NCI-H2081 (cell line): ENCODE measurements at regions not wholly inside any gene's neighbourhood (a gene's known extent, or its start where the extent isn't known, plus 50 kb on each side); places are given as distances from the start of the nearest gene placed in this dataset.
"Not testable (repeated sequence)": the region's sequence is repeated elsewhere in the genome, so short reads cannot be mapped to it uniquely, and the experiment has no call there.

Source experiments
- DNase-seq, 2 experiments: peaks; one replicate each; lab custom pipeline; 2025; lab: John Stamatoyannopoulos, UW

- no peak for DNase-seq
Measured at GRCh38 chr4:171524903-171525302, 288.3 kb upstream of the GALNTL6 start.

GRCh38 chr4:171521726-171522125 lies 291.5 kb upstream of the GALNTL6 start:
- no peak for DNase-seq

- no peak for DNase-seq
Measured at GRCh38 chr4:171519457-171519856, 293.7 kb upstream of the GALNTL6 start.

- no peak for DNase-seq
Measured at GRCh38 chr4:171517883-171518282, 295.3 kb upstream of the GALNTL6 start.

GRCh38 chr4:171516694-171517093 lies 296.5 kb upstream of the GALNTL6 start:
- DNase-seq = no peak

- no peak for DNase-seq
Measured at GRCh38 chr4:171484681-171485080, 328.5 kb upstream of the GALNTL6 start.

GRCh38 chr4:171478181-171478580 lies 335.0 kb upstream of the GALNTL6 start:
- DNase-seq = no peak

GRCh38 chr4:171475111-171475510 lies 338.1 kb upstream of the GALNTL6 start:
- not testable (repeated sequence) for DNase-seq

- no peak for DNase-seq
Measured at GRCh38 chr4:171473155-171473554, 340.0 kb upstream of the GALNTL6 start.

- no peak for DNase-seq
Measured at GRCh38 chr4:171472230-171472629, 341.0 kb upstream of the GALNTL6 start.

- no peak for DNase-seq
Measured at GRCh38 chr4:171464499-171464898, 348.7 kb upstream of the GALNTL6 start.

GRCh38 chr4:171461191-171461590 lies 352.0 kb upstream of the GALNTL6 start:
- DNase-seq = no peak

GRCh38 chr4:171448919-171449481 lies 364.2 kb upstream of the GALNTL6 start:
- no peak for DNase-seq

- DNase-seq = no peak
Measured at GRCh38 chr4:171448358-171448757, 364.8 kb upstream of the GALNTL6 start.

GRCh38 chr4:171441300-171441941 lies 371.8 kb upstream of the GALNTL6 start:
- no peak for DNase-seq

GRCh38 chr4:171433674-171434073 lies 379.5 kb upstream of the GALNTL6 start:
- no peak for DNase-seq

- DNase-seq = no peak
Measured at GRCh38 chr4:171432536-171432935, 380.7 kb upstream of the GALNTL6 start.

GRCh38 chr4:171430495-171430894 lies 382.7 kb upstream of the GALNTL6 start:
- DNase-seq = no peak

GRCh38 chr4:171397175-171397574 lies 416.0 kb upstream of the GALNTL6 start:
- DNase-seq = no peak

GRCh38 chr4:171390626-171391025 lies 422.6 kb upstream of the GALNTL6 start:
- peak in 1 of 2 experiments; percentile 21 for DNase-seq

GRCh38 chr4:171378323-171378722 lies 434.9 kb upstream of the GALNTL6 start:
- DNase-seq = no peak

- DNase-seq = no peak
Measured at GRCh38 chr4:171376724-171377123, 436.5 kb upstream of the GALNTL6 start.

- no peak for DNase-seq
Measured at GRCh38 chr4:171353535-171353934, 459.7 kb upstream of the GALNTL6 start.

- DNase-seq = no peak
Measured at GRCh38 chr4:171348090-171348489, 465.1 kb upstream of the GALNTL6 start.
